GM23248 (cell line): ENCODE measurements at regions not wholly inside any gene's neighbourhood (a gene's known extent, or its start where the extent isn't known, plus 50 kb on each side); places are given as distances from the start of the nearest gene placed in this dataset.

Experiments used
- EZH2 ChIP-seq: fragments of 200-600 bp; sonication (generic); IDR thresholded peaks from 2 replicates; pipeline ENCODE4 v1.6.1; 2018; ENCODE audit warnings: antibody characterized with exemption, mild to moderate bottlenecking; ENCODE audit not compliant: insufficient read depth, poor library complexity, severe bottlenecking
- EZH2phosphoT487 ChIP-seq: fragments of 200-600 bp; sonication (generic); IDR thresholded peaks from 2 replicates; pipeline ENCODE4 v1.6.1; 2018; ENCODE audit warnings: antibody characterized with exemption, moderate library complexity, mild to moderate bottlenecking, low read depth; ENCODE audit not compliant: insufficient read depth

GRCh38 chr5:67934976-67935375 is 280.6 kb upstream of the PIK3R1 start:
- TF ChIP-seq EZH2 = no peak
- TF ChIP-seq EZH2phosphoT487 = no peak
